ENCODE measurements at regions not wholly inside any gene's neighbourhood (a gene's known extent, or its start where the extent isn't known, plus 50 kb on each side); places are given as distances from the start of the nearest gene placed in this dataset.
A peak's percentile ranks its signal among the peaks of the same experiment; 100 is the strongest.

- Histone ChIP-seq H3K9me3 (ENCODE audit: low read length) (no peaks in the 10 kb centered on the region), H3K27ac (ENCODE audit: low read depth, low read length) (no peak overlapping the region), H3K27me3 (ENCODE audit: insufficient read depth, low read length, poor library complexity, severe bottlenecking) (no peaks in the 10 kb centered on the region), H3K4me3 (ENCODE audit: low read length) (no peak overlapping the region), H3K36me3 (ENCODE audit: insufficient read depth, low read length) (no peaks in the 10 kb centered on the region), H3K4me1 (ENCODE audit: insufficient read depth, low read length) (no peaks in the 10 kb centered on the region)
- Mint-ChIP-seq H3K36me3 (peaks cover 0 to 4% (median 0%) of the 10 kb centered on the region in 3 donors), H3K9me3 (peaks cover 0 to 8% (median 0%) of the 10 kb centered on the region in 5 donors), H3K4me3 (peak overlapping the region in 3 of 7 donors; percentile 6 to 15 (median 10)), H3K4me1 (no peaks in the 10 kb centered on the region), H3K27ac (no peak overlapping the region), H3K27me3 (peaks cover 9 to 24% of the 10 kb centered on the region in 2 donors)
- CTCF ChIA-PET, result interaction anchor here (1.1 kb wide), 1 partner anchor 12 kb away, joined by 4 read pairs; no protein-coding TSS in a partner anchor
- DNase-seq, result peak in 1 of 5 donors; percentile 15
- POLR2A ChIA-PET, result no interaction called here
These were observed 61.3 kb upstream of the RAPGEF4 start for GRCh38 chr2:172674034-172674967.

- Mint-ChIP-seq H3K36me3 (peaks cover 0 to 4% (median 0%) of the 10 kb centered on the region in 3 donors), H3K4me3 (no peak overlapping the region), H3K9me3 (peaks cover 0 to 8% (median 0%) of the 10 kb centered on the region in 5 donors), H3K27me3 (peaks cover 10 to 20% of the 10 kb centered on the region in 2 donors), H3K4me1 (no peaks in the 10 kb centered on the region), H3K27ac (no peak overlapping the region)
- CTCF ChIA-PET, result interaction anchor here (1.1 kb wide), 1 partner anchor 12 kb away, joined by 4 read pairs; no protein-coding TSS in a partner anchor
- H3K27me3 ChIP-seq (ENCODE audit: insufficient read depth, low read length, poor library complexity, severe bottlenecking), result no peaks in the 10 kb centered on the region
- H3K4me1 ChIP-seq (ENCODE audit: insufficient read depth, low read length), result no peaks in the 10 kb centered on the region
- no peak overlapping the region for H3K4me3 ChIP-seq (ENCODE audit: low read length)
- POLR2A ChIA-PET, result no interaction called here
- DNase-seq, result no peak
- H3K27ac ChIP-seq (ENCODE audit: low read depth, low read length), result no peak overlapping the region
- H3K36me3 ChIP-seq (ENCODE audit: insufficient read depth, low read length), result no peaks in the 10 kb centered on the region
- no peaks in the 10 kb centered on the region for H3K9me3 ChIP-seq (ENCODE audit: low read length)
These were observed 60.7 kb upstream of the RAPGEF4 start for GRCh38 chr2:172674968-172675303.

DNA sequence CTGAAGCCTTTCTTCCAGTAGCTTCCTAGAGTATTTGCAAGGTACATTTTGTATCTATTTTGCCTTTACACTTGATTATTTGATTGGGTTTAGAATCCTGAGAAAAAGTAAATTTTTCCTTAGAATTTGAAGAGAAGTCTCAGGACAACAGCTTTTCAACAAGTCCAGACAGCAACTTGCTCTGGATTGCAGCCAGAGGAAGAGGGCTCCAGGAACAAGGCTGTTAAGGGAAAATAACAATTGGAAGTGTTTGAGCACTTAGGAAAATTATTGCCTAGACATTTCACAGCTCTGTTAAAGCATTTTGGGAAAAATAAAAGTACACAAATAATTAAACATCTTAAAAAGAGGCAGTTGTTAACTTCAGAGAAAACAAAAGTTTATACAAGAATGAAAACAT is 58.3 kb upstream of the RAPGEF4 start:
- Histone ChIP-seq H3K4me1 (ENCODE audit: insufficient read depth, low read length) (no peaks in the 10 kb centered on the region), H3K36me3 (ENCODE audit: insufficient read depth, low read length) (no peaks in the 10 kb centered on the region), H3K27me3 (ENCODE audit: insufficient read depth, low read length, poor library complexity, severe bottlenecking) (no peaks in the 10 kb centered on the region), H3K27ac (ENCODE audit: low read depth, low read length) (no peak overlapping the region), H3K9me3 (ENCODE audit: low read length) (no peaks in the 10 kb centered on the region), H3K4me3 (ENCODE audit: low read length) (no peak overlapping the region)
- Mint-ChIP-seq H3K4me3 (no peak overlapping the region), H3K36me3 (peaks cover 0 to 8% (median 0%) of the 10 kb centered on the region in 3 donors), H3K27me3 (peaks cover 10 to 20% of the 10 kb centered on the region in 2 donors), H3K4me1 (no peaks in the 10 kb centered on the region), H3K9me3 (peaks cover 0 to 8% (median 2%) of the 10 kb centered on the region in 5 donors), H3K27ac (no peak overlapping the region)
- no peak for DNase-seq
- CTCF ChIA-PET, result no interaction called here
- POLR2A ChIA-PET, result no interaction called here

DNA sequence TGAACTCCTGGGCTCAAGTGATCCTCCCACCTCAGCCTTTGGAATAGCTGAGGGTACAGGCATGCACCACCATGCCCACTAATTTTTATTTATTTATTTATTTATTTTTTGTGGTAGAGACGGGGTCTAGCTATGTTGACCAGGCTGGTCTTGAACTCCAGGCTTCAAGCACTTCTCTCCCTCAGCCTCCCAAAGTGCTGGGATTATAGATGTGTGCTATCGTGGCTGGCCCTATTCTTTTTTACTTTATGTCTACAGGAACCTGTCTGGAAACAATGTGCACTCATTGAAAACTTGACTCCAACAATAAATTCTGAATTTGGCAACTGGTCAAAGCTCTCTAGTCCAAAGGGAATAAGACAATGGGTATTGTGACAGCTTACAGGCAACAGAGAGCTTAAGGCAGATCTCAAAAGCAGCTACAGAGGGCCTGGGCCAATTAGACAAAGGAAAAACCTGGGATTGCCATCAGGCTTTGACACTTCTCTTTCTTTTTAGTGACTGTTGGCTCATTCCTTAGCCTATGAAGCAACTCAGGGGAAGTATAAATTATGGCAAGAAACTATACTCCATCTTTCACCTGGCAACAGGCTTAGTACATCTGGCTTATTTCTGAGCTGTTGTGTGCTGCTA is 55.1 kb upstream of the RAPGEF4 start:
- Mint-ChIP-seq H3K4me3 (no peak overlapping the region), H3K36me3 (peaks cover 0 to 14% (median 7%) of the 10 kb centered on the region in 3 donors), H3K27me3 (peaks cover 5 to 6% of the 10 kb centered on the region in 2 donors), H3K9me3 (peaks cover 0 to 6% (median 2%) of the 10 kb centered on the region in 5 donors), H3K27ac (no peak overlapping the region), H3K4me1 (no peaks in the 10 kb centered on the region)
- H3K9me3 ChIP-seq (ENCODE audit: low read length), result no peaks in the 10 kb centered on the region
- no peaks in the 10 kb centered on the region for H3K36me3 ChIP-seq (ENCODE audit: insufficient read depth, low read length)
- no peak overlapping the region for H3K4me3 ChIP-seq (ENCODE audit: low read length)
- ChIA-PET CTCF (no interaction called here), POLR2A (no interaction called here)
- H3K27me3 ChIP-seq (ENCODE audit: insufficient read depth, low read length, poor library complexity, severe bottlenecking), result no peaks in the 10 kb centered on the region
- no peaks in the 10 kb centered on the region for H3K4me1 ChIP-seq (ENCODE audit: insufficient read depth, low read length)
- no peak for DNase-seq
- no peak overlapping the region for H3K27ac ChIP-seq (ENCODE audit: low read depth, low read length)

DNA sequence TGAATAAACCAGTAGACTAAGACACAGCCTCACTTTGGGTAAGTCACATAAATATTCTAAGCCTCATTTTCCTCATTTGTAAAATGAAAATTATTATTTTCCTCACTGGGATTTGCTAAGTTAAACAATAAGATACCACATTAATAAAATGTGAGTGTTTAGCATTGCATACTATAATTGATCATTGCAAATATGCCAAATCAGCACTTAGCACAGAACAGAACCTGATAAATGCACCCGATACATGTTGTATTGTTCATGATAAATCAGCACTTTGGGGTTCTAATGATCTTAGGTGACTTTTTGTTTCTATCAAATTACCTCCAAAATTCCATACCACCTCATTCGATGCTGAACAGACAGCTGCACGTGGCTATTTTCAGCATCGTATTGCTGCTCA is 50.2 kb upstream of the RAPGEF4 start:
- H3K36me3 ChIP-seq (ENCODE audit: insufficient read depth, low read length), result no peaks in the 10 kb centered on the region
- no peaks in the 10 kb centered on the region for H3K9me3 ChIP-seq (ENCODE audit: low read length)
- no peak for DNase-seq
- H3K4me1 ChIP-seq (ENCODE audit: insufficient read depth, low read length), result no peaks in the 10 kb centered on the region
- POLR2A ChIA-PET, result no interaction called here
- H3K27ac Mint-ChIP-seq, result no peak overlapping the region
- no peaks in the 10 kb centered on the region for H3K27me3 ChIP-seq (ENCODE audit: insufficient read depth, low read length, poor library complexity, severe bottlenecking)
- H3K4me3 ChIP-seq (ENCODE audit: low read length), result no peak overlapping the region
- no peaks in the 10 kb centered on the region for H3K4me1 Mint-ChIP-seq
- H3K4me3 Mint-ChIP-seq, result no peak overlapping the region
- H3K27ac ChIP-seq (ENCODE audit: low read depth, low read length), result no peak overlapping the region
- peaks cover 2 to 13% (median 4%) of the 10 kb centered on the region in 5 donors for H3K9me3 Mint-ChIP-seq
- CTCF ChIA-PET, result no interaction called here
- peaks cover 0 to 24% (median 7%) of the 10 kb centered on the region in 3 donors for H3K36me3 Mint-ChIP-seq
- H3K27me3 Mint-ChIP-seq, result peaks cover 6 to 33% of the 10 kb centered on the region in 2 donors

Data from CD8-positive, alpha-beta memory T cell (primary cell).